Posterior vena cava (tissue), 2 donors: ENCODE measurements at regions not wholly inside any gene's neighbourhood (a gene's known extent, or its start where the extent isn't known, plus 50 kb on each side); places are given as distances from the start of the nearest gene placed in this dataset.
"Not testable (repeated sequence)": the region's sequence is repeated elsewhere in the genome, so short reads cannot be mapped to it uniquely, and the experiment has no call there.

Experiments
- DNase-seq: peaks from one replicate; pipeline ENCODE4 v3.0.0-alpha.2; 2020; ENCODE audit warnings: low spot score
- intact Hi-C, 2 donors: fragments of 100-400 bp; cut with DNase I; formaldehyde crosslinking; loops; one replicate each; pipeline versions ENCODE4 v1.14.1 to v1.14.2; 2022 to 2023
- donor health status: DM: yes; HTN: yes; CAD: no.
- donor health status: DM: yes; HTN: yes; CAD: no.

- no peak for DNase-seq
- intact Hi-C loops = no loop called here
Observed at GRCh38 chr10:23611308-23612029, 172.6 kb downstream of the OTUD1 start.

- intact Hi-C loops = no loop called here
- no peak for DNase-seq
Observed at GRCh38 chr10:23613900-23614299, 175.0 kb downstream of the OTUD1 start.

GRCh38 chr10:23614483-23614882, 175.6 kb downstream of the OTUD1 start:
- intact Hi-C loops = no loop called here
- no peak for DNase-seq

- DNase-seq = no peak
- intact Hi-C loops = no loop called here
Observed at GRCh38 chr10:23630376-23630775, 191.5 kb downstream of the OTUD1 start.

GRCh38 chr10:23630885-23631284, 192.0 kb downstream of the OTUD1 start:
- DNase-seq = no peak

GRCh38 chr10:23643111-23643780, 204.4 kb downstream of the OTUD1 start:
- DNase-seq = no peak
- intact Hi-C loops = no loop called here

More at GRCh38 chr10:23630885-23631284, 192.0 kb downstream of the OTUD1 start:
- intact Hi-C loops = no loop called here

- intact Hi-C loops = no loop called here
- DNase-seq = no peak
Observed at GRCh38 chr10:23648618-23649017, 209.7 kb downstream of the OTUD1 start.

- no peak for DNase-seq
- intact Hi-C loops = no loop called here
Observed at GRCh38 chr10:23656735-23657134, 217.9 kb downstream of the OTUD1 start.

- DNase-seq = no peak
- intact Hi-C loops = no loop called here
Observed at GRCh38 chr10:23657677-23658076, 218.8 kb downstream of the OTUD1 start.

GRCh38 chr10:23671866-23672265, 233.0 kb downstream of the OTUD1 start:
- DNase-seq, intact Hi-C loops: not testable (repeated sequence)

GRCh38 chr10:23675585-23675984, 236.7 kb downstream of the OTUD1 start:
- intact Hi-C loops = no loop called here
- DNase-seq = no peak

GRCh38 chr10:23676296-23676695, 237.4 kb downstream of the OTUD1 start:
- DNase-seq = no peak
- intact Hi-C loops = no loop called here

- intact Hi-C loops = no loop called here
- DNase-seq = no peak
Observed at GRCh38 chr10:23686722-23687121, 247.8 kb downstream of the OTUD1 start.

- DNase-seq = no peak
- intact Hi-C loops = no loop called here
Observed at GRCh38 chr10:23692736-23693135, 253.9 kb downstream of the OTUD1 start.

- peak; percentile 73 for DNase-seq
- intact Hi-C loops = no loop called here
Observed at GRCh38 chr10:23693501-23693901, 254.6 kb downstream of the OTUD1 start.

GRCh38 chr10:23693925-23694324, 255.1 kb downstream of the OTUD1 start:
- peak; percentile 48 for DNase-seq
- intact Hi-C loops = no loop called here

GRCh38 chr10:23694446-23694920, 255.6 kb downstream of the OTUD1 start:
- peak; percentile 58 for DNase-seq
- intact Hi-C loops = no loop called here

GRCh38 chr10:23694921-23695824, 256.3 kb downstream of the OTUD1 start:
- intact Hi-C loops = no loop called here
- DNase-seq = peak; percentile 79

- DNase-seq = no peak
- intact Hi-C loops = no loop called here
Observed at GRCh38 chr10:23695825-23696420, 257.0 kb downstream of the OTUD1 start.

- intact Hi-C loops = no loop called here
- DNase-seq = no peak
Observed at GRCh38 chr10:23696476-23696875, 257.6 kb downstream of the OTUD1 start.
